Kidney (tissue), 13 donors: ENCODE measurements at regions not wholly inside any gene's neighbourhood (a gene's known extent, or its start where the extent isn't known, plus 50 kb on each side); places are given as distances from the start of the nearest gene placed in this dataset.
A peak's percentile ranks its signal among the peaks of the same experiment; 100 is the strongest.

Source experiments
- DNase-seq, 5 donors: peaks; one replicate each; pipeline ENCODE4 v3.0.0-alpha.2; 2013 to 2020
- FAIRE-seq: peaks from 2 replicates; lab custom pipeline; 2012; peaks lifted over from hg19 to GRCh38; lab: Jason Lieb, UNC
- H3K27ac ChIP-seq, 2 donors: one replicate each; pipeline ENCODE4 v1.7.0; 2013; ENCODE audit warnings: low read depth in 2 of 2, low read length in 2 of 2, inconsistent platforms in 1 of 2
- H3K27me3 ChIP-seq: one replicate; pipeline ENCODE4 v1.7.1; 2013; ENCODE audit warnings: low read length, inconsistent platforms; ENCODE audit not compliant: control insufficient read depth, insufficient read depth
- H3K36me3 ChIP-seq, 3 donors: one replicate each; pipeline versions ENCODE4 v1.7.0 to v1.7.1; 2013; ENCODE audit warnings: low read length in 3 of 3, control low read depth in 1 of 3, inconsistent platforms in 1 of 3; ENCODE audit not compliant: insufficient read depth in 3 of 3, control insufficient read depth in 2 of 3
- H3K4me1 ChIP-seq, 3 donors: one replicate each; pipeline versions ENCODE4 v1.7.0 to v1.7.1; 2013; ENCODE audit warnings: low read length in 3 of 3, inconsistent platforms in 1 of 3, low read depth in 1 of 3; ENCODE audit not compliant: control insufficient read depth in 2 of 3, insufficient read depth in 2 of 3
- H3K4me3 ChIP-seq, 3 donors: one replicate each; pipeline versions ENCODE4 v1.7.0 to v1.8.1; 2013; ENCODE audit warnings: low read length in 3 of 3, control low read depth in 1 of 3, inconsistent platforms in 1 of 3
- H3K9ac ChIP-seq, 3 donors: one replicate each; pipeline versions ENCODE4 v1.7.0 to v1.7.1; 2013; ENCODE audit warnings: low read length in 3 of 3, control low read depth in 1 of 3, inconsistent platforms in 1 of 3
- H3K9me3 ChIP-seq, 3 donors: one replicate each; pipeline versions ENCODE4 v1.7.0 to v1.7.1; 2013; ENCODE audit warnings: low read length in 3 of 3, control low read depth in 1 of 3, inconsistent platforms in 1 of 3; ENCODE audit not compliant: control insufficient read depth in 2 of 3, insufficient read depth in 1 of 3
- intact Hi-C: fragments of 100-400 bp; cut with DNase I; formaldehyde crosslinking; loops from one replicate; pipeline ENCODE4 v1.11.1; 2022
- TF ChIP-seq, protein P1 (sequence below): IDR thresholded peaks from 3 replicates; pipeline ENCODE4 v1.5.1; 2012; ENCODE audit warnings: mild to moderate bottlenecking, moderate library complexity, borderline replicate concordance; ENCODE audit not compliant: insufficient read depth; ENCODE audit errors: extremely low read depth
- donor health status: control.
- donor health status: control.
- donor health status: control.
- donor health status: control.
- donor health status: control.
- donor health status: DM: yes; HTN: yes; CAD: no.
- donor health status: Normal renal cell carcinoma (clear cell type).

DNA sequence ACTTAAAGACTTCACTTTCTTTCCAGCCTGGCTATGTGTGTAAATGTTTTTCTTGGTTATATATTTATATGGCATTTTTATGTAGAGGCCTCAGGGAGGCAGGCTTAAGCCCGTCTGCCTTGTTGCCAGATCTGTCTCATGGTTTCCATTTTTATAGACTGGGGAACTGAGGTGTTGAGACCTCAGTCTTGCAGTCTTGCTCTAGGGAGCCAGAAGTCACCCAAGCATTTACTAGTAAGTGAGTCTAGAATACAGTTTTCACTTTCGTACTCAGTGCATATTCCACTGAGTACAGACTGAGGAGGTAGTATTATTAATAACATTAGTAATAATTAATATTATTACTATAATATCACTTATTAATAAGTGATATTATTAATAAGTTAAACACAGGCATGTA lies 161.4 kb downstream of the UCK2 start:
- Histone ChIP-seq H3K27me3 (no peaks in the 10 kb centered on the region), H3K36me3 (no peaks in the 10 kb centered on the region), H3K27ac (no peak overlapping the region), H3K9ac (no peak overlapping the region), H3K9me3 (peaks cover 0 to 3% (median 0%) of the 10 kb centered on the region in 3 donors), H3K4me3 (no peak overlapping the region), H3K4me1 (no peaks in the 10 kb centered on the region)
- TF ChIP-seq, protein P1, sequence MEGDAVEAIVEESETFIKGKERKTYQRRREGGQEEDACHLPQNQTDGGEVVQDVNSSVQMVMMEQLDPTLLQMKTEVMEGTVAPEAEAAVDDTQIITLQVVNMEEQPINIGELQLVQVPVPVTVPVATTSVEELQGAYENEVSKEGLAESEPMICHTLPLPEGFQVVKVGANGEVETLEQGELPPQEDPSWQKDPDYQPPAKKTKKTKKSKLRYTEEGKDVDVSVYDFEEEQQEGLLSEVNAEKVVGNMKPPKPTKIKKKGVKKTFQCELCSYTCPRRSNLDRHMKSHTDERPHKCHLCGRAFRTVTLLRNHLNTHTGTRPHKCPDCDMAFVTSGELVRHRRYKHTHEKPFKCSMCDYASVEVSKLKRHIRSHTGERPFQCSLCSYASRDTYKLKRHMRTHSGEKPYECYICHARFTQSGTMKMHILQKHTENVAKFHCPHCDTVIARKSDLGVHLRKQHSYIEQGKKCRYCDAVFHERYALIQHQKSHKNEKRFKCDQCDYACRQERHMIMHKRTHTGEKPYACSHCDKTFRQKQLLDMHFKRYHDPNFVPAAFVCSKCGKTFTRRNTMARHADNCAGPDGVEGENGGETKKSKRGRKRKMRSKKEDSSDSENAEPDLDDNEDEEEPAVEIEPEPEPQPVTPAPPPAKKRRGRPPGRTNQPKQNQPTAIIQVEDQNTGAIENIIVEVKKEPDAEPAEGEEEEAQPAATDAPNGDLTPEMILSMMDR: no peak
- intact Hi-C loops: no loop called here
- no peak for DNase-seq
- FAIRE-seq: no peak

DNA sequence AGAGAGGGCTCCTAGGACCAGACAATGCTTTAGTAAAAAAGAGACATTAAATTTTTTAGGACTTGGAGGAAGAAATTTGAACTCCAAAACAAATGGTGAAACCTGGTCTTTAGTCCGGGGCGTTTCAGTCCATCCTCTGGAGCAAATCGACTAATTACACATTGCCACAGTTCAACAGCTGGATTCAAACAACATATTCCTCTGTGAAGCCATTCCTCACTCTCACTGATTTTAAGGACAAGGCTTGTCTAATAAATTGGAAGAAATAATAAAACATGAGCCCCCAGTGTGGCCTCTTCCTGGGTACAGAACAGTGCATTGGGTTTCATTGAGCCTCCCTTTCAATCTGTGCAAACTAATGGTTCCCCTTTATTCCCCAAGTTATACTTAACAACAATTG lies 165.1 kb downstream of the UCK2 start:
- H3K4me1 ChIP-seq: no peaks in the 10 kb centered on the region
- no peak overlapping the region for H3K9ac ChIP-seq
- H3K4me3 ChIP-seq: no peak overlapping the region
- no peaks in the 10 kb centered on the region for H3K36me3 ChIP-seq
- no peaks in the 10 kb centered on the region for H3K27me3 ChIP-seq
- intact Hi-C loops: no loop called here
- no peak for FAIRE-seq
- H3K9me3 ChIP-seq: no peaks in the 10 kb centered on the region
- H3K27ac ChIP-seq: no peak overlapping the region
- TF ChIP-seq, protein P1: no peak
- peak in 2 of 5 donors; percentile 62 to 76 for DNase-seq

DNA sequence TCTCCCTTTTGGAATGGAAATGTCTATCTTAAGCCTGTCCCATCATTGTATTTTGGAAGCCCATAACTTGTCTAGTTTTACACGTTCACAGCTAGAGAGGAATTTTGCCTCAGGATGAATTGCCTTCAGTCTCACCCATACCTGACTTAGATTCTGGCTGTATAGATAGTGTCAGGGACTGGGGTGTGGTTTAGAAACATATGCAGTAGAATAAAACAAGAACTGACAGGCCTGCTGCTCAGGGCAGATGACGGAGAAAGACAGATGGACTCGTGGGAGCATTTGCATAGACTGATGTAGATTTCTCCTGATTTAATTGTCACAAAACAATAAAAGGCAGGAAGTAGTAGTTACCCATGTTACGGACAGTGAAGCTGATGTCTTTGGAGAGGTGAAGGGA lies 166.7 kb downstream of the UCK2 start:
- no peak overlapping the region for H3K9ac ChIP-seq
- H3K27ac ChIP-seq: no peak overlapping the region
- no peak for DNase-seq
- intact Hi-C loops: no loop called here
- no peak for FAIRE-seq
- H3K4me1 ChIP-seq: no peaks in the 10 kb centered on the region
- TF ChIP-seq, protein P1: no peak
- H3K36me3 ChIP-seq: no peaks in the 10 kb centered on the region
- no peaks in the 10 kb centered on the region for H3K9me3 ChIP-seq
- H3K27me3 ChIP-seq: no peaks in the 10 kb centered on the region
- no peak overlapping the region for H3K4me3 ChIP-seq

DNA sequence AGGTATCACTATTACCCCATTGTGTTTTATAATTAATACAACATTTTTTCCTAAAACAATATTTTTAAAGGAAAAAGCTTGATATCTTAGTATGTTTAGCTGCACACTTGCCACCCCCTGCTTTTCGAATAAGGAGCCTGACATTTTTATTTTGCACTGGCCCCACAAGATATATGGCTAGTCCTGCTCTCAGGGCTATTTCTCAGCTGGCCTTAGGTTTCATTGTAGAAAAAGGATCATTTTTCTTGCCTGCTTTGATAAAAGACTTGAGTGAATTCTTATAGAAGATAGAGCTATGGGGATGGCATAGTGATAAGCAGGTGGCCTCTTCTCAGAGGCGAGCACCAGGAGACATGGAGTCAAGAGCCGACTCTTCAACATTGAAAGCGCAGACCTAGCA lies 167.0 kb downstream of the FAM78B start:
- no peak overlapping the region for H3K27ac ChIP-seq
- peak in 3 of 5 donors; percentile 21 to 66 (median 58) for DNase-seq
- H3K36me3 ChIP-seq: no peaks in the 10 kb centered on the region
- intact Hi-C loops: no loop called here
- H3K27me3 ChIP-seq: no peaks in the 10 kb centered on the region
- H3K9ac ChIP-seq: no peak overlapping the region
- H3K4me3 ChIP-seq: no peak overlapping the region
- H3K4me1 ChIP-seq: no peaks in the 10 kb centered on the region
- FAIRE-seq: no peak
- H3K9me3 ChIP-seq: no peaks in the 10 kb centered on the region
- TF ChIP-seq, protein P1: no peak
